NT2/D1 (cell line): ENCODE measurements at regions not wholly inside any gene's neighbourhood (a gene's known extent, or its start where the extent isn't known, plus 50 kb on each side); places are given as distances from the start of the nearest gene placed in this dataset.
"Not testable (repeated sequence)": the region's sequence is repeated elsewhere in the genome, so short reads cannot be mapped to it uniquely, and the experiment has no call there.

Source experiments
- DNase-seq: peaks from one replicate; pipeline ENCODE4 v3.0.0-alpha.2; 2011; ENCODE audit warnings: low read depth, low spot score
- H3K27me3 ChIP-seq: 2 replicates; pipeline ENCODE4 v1.6.0; 2011; ENCODE audit warnings: mild to moderate bottlenecking; ENCODE audit not compliant: insufficient read length, insufficient read depth
- H3K36me3 ChIP-seq: 2 replicates; pipeline ENCODE4 v1.6.1; 2011; ENCODE audit warnings: mild to moderate bottlenecking, low read length, mixed read lengths; ENCODE audit not compliant: insufficient read depth, insufficient read length
- H3K4me1 ChIP-seq: 2 replicates; pipeline ENCODE4 v1.5.1; 2011; ENCODE audit not compliant: insufficient read depth, insufficient read length
- H3K4me3 ChIP-seq: 2 replicates; pipeline ENCODE4 v1.5.1; 2011; ENCODE audit warnings: low read depth; ENCODE audit not compliant: insufficient read length
- H3K9ac ChIP-seq: 2 replicates; pipeline ENCODE4 v1.6.0; 2011; ENCODE audit warnings: low read depth; ENCODE audit not compliant: insufficient read length
- H3K9me3 ChIP-seq: 2 replicates; pipeline ENCODE4 v1.5.1; 2011; ENCODE audit warnings: mild to moderate bottlenecking, low read length; ENCODE audit not compliant: insufficient read depth
- SUZ12 ChIP-seq: IDR thresholded peaks from 2 replicates; pipeline ENCODE4 v1.6.1; 2011; ENCODE audit not compliant: insufficient read length, insufficient read depth; ENCODE audit errors: extremely low read depth
- YY1 ChIP-seq: IDR thresholded peaks from 2 replicates; pipeline ENCODE4 v1.6.1; 2011; ENCODE audit not compliant: insufficient read length, insufficient read depth
- ZNF274 ChIP-seq: IDR thresholded peaks from 2 replicates; pipeline ENCODE4 v1.6.1; 2011; ENCODE audit warnings: mild to moderate bottlenecking, low read depth, low read length

DNA sequence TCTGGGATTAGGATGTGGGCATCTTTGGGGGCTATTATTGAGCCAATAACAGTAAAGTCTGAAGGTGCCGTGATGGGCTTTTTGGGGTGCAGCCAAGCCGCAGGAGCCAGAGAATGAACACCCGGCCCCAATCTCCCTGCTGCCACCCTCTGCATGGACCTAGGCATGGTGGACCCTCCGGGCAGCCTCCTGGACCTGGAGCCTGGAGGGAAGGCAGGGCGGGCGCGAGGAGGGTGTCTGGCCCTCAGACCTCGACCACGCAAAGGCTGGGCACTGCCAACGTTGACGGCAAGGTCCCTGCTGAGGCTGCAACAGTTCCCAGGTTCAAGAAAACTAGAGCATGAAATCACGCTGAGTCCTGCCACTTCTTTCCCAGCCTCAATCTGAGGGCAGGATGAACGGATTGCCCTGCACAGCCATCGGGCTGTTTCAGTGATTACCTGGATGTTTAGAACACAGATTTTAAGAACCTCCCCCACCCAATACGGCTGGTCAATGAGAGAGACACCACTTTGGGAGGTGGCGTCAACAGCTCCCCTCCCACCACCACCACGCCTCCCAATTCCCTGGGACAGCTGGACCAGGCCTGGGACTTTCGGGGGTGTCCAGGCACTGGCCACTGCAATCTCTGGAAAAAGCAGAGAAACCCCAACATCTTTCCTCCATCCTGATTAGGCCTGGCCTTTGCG is 147.4 kb downstream of the NPIPB11 start:
- H3K4me1 ChIP-seq, H3K9ac ChIP-seq, H3K4me3 ChIP-seq, H3K27me3 ChIP-seq, DNase-seq, H3K9me3 ChIP-seq, H3K36me3 ChIP-seq: not testable (repeated sequence)

DNA sequence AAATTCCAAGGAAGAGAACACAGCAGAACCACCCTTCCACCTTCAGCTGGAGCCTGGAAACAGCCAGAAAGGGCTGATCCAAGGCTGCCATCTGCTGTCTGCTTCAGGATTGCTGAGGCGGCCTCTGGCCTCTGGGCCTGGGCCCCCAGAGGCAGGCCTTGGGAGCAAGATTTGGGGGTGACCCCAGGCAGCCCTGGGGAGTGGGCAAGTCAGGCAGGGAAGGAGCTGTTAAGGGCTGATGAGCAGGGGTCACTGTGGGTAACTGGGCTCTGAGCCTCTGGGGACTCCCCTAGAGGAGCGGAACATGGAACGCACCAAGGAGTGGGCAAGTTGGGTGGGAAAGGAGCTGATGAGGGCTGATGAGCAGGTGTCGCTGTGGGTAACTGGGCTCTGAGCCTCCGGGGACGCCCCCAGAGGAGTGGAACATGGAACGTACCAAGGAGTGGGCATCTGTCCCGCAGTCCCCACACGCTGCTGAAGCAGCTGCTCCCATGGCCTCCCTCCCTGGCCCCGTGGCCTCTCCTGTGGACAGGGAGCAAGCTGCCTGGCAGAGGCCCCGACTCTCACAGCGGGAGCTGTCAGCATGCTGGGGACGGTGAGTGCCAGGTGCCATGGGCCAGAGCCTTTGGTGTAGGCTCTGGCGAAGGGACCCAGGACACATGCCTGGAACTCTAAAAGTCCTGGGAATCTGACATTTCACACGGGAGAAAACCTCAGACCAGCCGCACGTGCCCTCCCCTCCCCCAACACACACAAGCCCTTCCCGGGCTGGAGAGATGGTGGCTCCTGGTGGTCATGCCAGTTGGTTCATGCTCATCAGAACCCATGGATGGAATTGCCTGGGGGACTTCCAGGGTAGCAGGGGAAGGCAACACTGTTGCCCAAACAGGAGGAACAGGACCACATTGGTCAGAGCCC is 148.8 kb downstream of the NPIPB11 start:
- not testable (repeated sequence) for H3K9me3 ChIP-seq, H3K4me1 ChIP-seq, H3K4me3 ChIP-seq, H3K9ac ChIP-seq, H3K36me3 ChIP-seq, H3K27me3 ChIP-seq, DNase-seq

DNA sequence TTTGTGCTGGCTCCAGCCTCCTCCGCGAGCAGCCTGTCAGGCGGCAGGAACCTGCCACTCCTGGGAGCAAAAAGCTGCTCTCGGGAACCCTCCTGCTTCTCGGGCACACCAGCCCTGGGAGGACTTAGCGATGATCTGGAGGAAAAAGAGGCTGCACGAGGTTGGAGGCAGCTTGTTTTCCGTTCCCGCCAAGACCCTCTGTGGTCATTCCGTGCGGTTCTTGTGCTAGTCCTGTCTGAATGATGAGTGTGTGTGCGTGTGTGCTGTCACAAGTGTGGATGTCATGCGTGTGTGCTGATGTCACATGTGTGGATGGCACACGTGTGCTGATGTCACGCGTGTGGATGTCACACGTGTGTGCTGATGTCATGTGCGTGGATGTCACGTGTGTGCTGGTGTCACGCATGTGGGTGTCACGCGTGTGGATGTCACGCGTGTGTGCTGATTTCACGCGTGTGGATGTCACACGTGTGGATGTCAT is 150.0 kb downstream of the NPIPB11 start:
- no peak overlapping the region for H3K4me3 ChIP-seq
- TF ChIP-seq SUZ12: no peak
- no peak for TF ChIP-seq YY1
- TF ChIP-seq ZNF274: no peak
- H3K9ac ChIP-seq: no peak overlapping the region
- no peak for DNase-seq
- no peaks in the 10 kb centered on the region for H3K4me1 ChIP-seq
- H3K36me3 ChIP-seq: no peaks in the 10 kb centered on the region
- H3K27me3 ChIP-seq: no peaks in the 10 kb centered on the region
- H3K9me3 ChIP-seq: peaks cover 5% of the 10 kb centered on the region; the same call in 1 of the 2 replicates

DNA sequence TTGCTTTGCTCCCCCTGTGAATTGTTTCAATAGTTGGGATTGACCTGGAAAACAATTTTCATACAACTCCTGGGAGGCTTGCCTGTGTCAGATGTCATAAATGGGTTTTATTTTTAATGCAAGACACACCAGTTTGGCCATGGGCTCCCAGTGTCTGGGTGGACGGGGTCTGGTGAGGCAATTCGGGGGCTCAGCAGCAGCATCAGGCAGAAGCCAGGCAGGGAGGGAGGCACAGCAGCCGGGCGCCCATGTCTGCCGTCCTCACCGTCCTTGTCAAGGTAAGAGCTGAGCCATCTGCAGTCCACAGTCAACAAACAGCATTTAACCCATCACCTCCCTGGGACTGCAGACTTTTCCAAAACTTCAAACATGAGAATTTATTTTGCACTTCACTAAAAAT is 150.6 kb downstream of the NPIPB11 start:
- not testable (repeated sequence) for H3K4me3 ChIP-seq, H3K9me3 ChIP-seq, H3K9ac ChIP-seq, H3K4me1 ChIP-seq, H3K36me3 ChIP-seq, DNase-seq, H3K27me3 ChIP-seq

DNA sequence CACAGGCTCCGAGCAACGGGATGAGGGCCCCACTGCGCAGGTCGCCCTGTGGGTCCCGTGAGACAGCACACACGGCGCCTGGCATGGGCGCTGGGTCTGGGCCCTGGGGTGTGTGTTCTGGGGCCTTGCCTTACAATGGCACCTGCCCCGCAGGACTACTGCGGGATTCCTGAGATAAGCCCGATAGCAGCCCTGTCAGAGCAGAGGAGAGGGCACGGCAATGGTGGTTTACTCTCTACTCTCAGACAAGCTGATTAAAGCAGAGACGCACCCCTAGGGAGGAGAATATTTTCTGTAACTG is 151.1 kb downstream of the NPIPB11 start:
- H3K9ac ChIP-seq, H3K4me3 ChIP-seq, H3K27me3 ChIP-seq, H3K4me1 ChIP-seq, H3K36me3 ChIP-seq, H3K9me3 ChIP-seq, DNase-seq: not testable (repeated sequence)

DNA sequence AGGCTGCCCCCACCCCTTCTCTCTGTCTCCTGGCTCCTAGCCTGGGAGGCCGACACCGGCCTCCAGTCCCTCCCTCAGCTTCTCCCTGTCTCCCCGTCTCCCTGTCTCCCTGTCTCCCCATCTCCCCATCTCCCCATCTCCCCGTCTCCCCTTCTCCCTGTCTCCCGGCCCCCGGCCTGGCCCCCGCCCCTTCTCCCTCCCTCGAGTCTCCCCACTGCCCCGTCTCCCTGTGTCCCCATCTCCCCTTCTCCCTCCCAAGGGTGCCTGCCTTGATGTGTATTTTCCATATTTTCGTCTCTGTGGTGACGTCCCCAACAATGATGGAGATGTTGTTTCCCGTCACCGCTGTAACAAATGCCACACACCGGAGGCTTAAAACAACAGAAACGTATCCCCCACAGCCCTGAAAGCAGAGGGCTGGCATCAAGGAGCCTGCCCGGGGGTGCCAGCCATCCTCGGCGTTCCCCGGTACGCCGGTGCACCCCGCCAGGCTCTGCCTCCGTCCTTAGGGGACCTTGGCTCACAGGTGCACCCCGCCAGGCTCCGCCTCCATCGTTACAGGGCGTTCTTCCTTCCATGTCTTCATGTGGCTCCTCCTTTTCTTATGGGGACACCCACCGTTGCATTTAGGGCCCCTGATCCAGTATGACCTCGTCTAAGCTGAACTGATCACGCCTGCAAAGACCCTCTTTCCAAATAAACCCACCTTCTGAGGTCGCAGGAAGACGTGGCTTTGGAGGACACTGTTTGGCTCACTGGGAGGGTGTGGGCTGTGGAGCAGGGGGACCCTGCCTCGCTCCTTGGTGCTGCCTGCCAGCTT is 151.6 kb downstream of the NPIPB11 start:
- Histone ChIP-seq H3K27me3 (no peaks in the 10 kb centered on the region), H3K9ac (no peak overlapping the region), H3K4me1 (peaks cover 3% of the 10 kb centered on the region), H3K9me3 (peaks cover 5% of the 10 kb centered on the region; the same call in 1 of the 2 replicates), H3K36me3 (no peaks in the 10 kb centered on the region), H3K4me3 (no peak overlapping the region)
- DNase-seq: no peak
- TF ChIP-seq SUZ12 (no peak), ZNF274 (no peak)

DNA sequence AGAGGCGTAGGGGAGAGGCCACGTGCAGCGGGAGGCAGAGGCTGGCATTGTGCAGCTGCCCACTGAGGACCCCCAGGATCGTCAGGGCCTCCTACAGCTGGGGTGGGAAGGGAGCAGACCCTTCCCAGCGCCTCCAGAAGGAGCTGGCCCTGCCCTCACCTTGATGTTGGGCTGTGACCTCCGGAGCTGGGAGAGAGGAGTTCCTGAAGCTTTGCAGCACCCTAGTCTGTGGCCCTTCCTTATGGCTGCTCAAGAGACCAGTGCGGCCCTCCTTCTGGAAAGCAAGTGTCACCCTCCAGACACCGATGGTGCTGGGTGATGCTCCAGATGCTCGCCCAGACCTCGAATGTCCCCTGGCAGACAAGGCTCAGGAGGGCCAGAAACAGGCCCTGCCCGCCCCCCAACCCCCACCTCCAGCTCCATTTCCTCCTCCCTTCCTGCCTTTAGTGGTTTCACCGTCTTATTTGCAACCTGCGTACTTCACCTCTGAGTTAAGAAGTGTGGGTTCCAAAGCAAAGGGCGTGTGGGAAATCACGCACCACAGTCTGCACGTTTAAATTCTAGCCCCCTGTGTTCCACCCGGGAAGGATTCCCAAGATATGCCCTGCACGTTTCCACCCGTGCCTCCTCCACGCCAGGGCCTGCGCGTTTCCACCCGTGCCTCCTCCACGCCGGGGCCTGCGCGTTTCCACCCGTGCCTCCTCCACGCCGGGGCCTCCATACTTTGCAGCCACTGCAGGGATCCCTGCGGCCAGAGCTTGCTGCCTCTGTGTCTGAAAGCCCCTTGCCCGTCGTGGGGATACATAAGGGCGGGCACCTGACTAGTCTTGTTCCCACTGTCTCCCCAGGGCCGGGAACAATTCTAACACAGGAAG is 152.6 kb downstream of the NPIPB11 start:
- H3K36me3 ChIP-seq, H3K4me3 ChIP-seq, H3K27me3 ChIP-seq, H3K9ac ChIP-seq, DNase-seq, H3K4me1 ChIP-seq, H3K9me3 ChIP-seq: not testable (repeated sequence)

DNA sequence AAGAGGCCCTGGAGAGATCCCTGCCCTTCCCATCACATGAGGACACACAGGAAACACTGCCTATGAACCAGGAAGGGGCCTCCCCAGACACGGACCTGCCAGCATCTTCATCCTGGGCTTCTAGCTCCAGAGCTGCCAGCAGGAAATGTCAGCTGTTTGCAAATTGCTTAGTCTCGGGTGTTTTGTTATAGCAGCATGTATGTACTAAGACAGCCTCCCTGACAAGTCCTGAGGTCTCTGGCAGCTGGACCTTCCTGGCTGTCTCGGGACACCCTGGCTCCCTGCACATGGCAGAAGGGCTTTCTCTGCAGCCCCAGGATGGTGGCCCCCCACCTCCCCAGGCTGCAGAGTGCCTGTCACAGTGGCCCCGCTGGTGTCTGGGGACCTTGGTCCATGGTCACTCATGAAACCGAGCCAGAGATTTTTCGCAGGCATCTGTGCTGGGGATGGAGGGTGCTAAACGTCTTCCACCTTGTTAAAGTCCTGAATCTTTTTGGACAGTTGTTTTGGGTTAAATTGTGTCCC is 153.4 kb downstream of the NPIPB11 start:
- not testable (repeated sequence) for H3K4me3 ChIP-seq, H3K9ac ChIP-seq, H3K36me3 ChIP-seq, H3K27me3 ChIP-seq, DNase-seq, H3K9me3 ChIP-seq, H3K4me1 ChIP-seq

DNA sequence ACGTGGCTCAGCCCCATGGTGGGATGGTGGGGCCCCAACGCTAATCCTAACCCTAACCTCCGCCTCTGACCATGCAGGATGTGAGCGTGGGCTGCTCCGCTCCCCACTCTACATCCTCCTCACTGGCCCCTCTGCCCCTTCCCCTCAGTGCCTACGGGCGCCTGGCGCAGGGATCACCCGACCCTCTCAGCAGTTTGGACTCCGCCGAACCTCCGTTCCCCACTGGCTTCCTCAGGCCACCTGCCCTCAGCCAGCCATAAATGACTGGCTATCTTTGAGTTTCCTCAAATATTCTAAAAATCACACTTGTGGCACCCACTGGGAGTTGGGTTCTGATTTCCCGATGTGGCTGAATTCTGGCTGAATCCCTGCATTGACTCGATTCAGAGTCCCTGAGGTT is 154.2 kb downstream of the NPIPB11 start:
- not testable (repeated sequence) for H3K4me3 ChIP-seq, H3K9me3 ChIP-seq, DNase-seq, H3K4me1 ChIP-seq, H3K36me3 ChIP-seq, H3K27me3 ChIP-seq, H3K9ac ChIP-seq

DNA sequence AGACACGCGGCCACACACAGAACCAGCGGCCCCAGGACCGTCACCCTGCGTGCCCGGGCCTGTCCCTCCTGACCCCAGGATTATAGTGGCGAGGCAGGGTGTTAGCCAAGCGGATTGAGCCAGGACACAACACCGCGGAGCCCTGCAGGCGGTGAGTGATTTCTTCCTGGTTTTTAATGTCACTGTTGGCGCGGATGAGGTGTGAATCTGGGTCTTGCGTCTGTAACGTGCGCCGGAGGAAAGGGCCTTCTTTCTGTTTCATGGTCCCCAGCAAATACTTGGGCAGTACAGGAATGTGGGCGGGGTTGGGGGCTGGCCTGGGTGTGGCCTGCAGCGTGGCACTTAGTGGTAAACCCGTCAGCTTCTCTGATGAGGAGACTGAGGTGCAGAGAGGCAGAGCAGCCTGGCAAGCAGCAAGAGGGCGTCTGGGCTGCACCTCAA is 154.9 kb downstream of the NPIPB11 start:
- H3K9ac ChIP-seq, H3K4me3 ChIP-seq, H3K9me3 ChIP-seq, DNase-seq, H3K4me1 ChIP-seq, H3K36me3 ChIP-seq, H3K27me3 ChIP-seq: not testable (repeated sequence)
